Fibroblast of lung (primary cell): ENCODE measurements at regions not wholly inside any gene's neighbourhood (a gene's known extent, or its start where the extent isn't known, plus 50 kb on each side); places are given as distances from the start of the nearest gene placed in this dataset.

Source experiments
- DNase-seq, 2 donors: peaks; one replicate each; pipeline versions ENCODE4 v3.0.0 to v3.0.0-alpha.2; 2010; ENCODE audit warnings: low read depth in 2 of 2
- H2AFZ ChIP-seq: 2 replicates; pipeline ENCODE4 v1.5.1; 2012; ENCODE audit warnings: low read length, control low read depth, inconsistent platforms
- H3K27ac ChIP-seq: 2 replicates; pipeline ENCODE4 v1.5.1; 2011; ENCODE audit warnings: low read length, control low read depth; ENCODE audit not compliant: insufficient read depth
- H3K27me3 ChIP-seq: 2 replicates; pipeline ENCODE4 v1.5.1; 2011; ENCODE audit warnings: mild to moderate bottlenecking, low read length; ENCODE audit not compliant: control insufficient read depth, insufficient read depth
- H3K36me3 ChIP-seq: 2 replicates; pipeline ENCODE4 v1.5.1; 2011; ENCODE audit warnings: low read length; ENCODE audit not compliant: control insufficient read depth, insufficient read depth
- H3K4me1 ChIP-seq: 2 replicates; pipeline ENCODE4 v1.5.1; 2011; ENCODE audit warnings: low read length; ENCODE audit not compliant: control insufficient read depth, insufficient read depth; ENCODE audit errors: extremely low read depth
- H3K4me2 ChIP-seq: 2 replicates; pipeline ENCODE4 v1.5.1; 2011; ENCODE audit warnings: low read length, control low read depth; ENCODE audit not compliant: insufficient read depth; ENCODE audit errors: extremely low read depth
- H3K4me3 ChIP-seq, 4 experiments: fragments of 200-600 bp in 1 of 4; sonication (generic) in 1 of 4; replicated peaks in 1 of 4; 2 replicates each; pipeline ENCODE4 v1.5.1; 2011 to 2016; ENCODE audit warnings: low read length in 4 of 4, low read depth in 3 of 4, mild to moderate bottlenecking in 3 of 4, control low read depth in 2 of 4, inconsistent platforms in 1 of 4, mixed read lengths in 1 of 4; ENCODE audit not compliant: insufficient read depth in 1 of 4; ENCODE audit errors: control extremely low read depth in 1 of 4
- H3K79me2 ChIP-seq: 2 replicates; pipeline ENCODE4 v1.5.1; 2012; ENCODE audit warnings: mild to moderate bottlenecking, low read length, inconsistent platforms; ENCODE audit not compliant: control insufficient read depth, insufficient read depth
- H3K9ac ChIP-seq: 2 replicates; pipeline ENCODE4 v1.5.1; 2011; ENCODE audit warnings: mild to moderate bottlenecking, low read length, control low read depth; ENCODE audit not compliant: insufficient read depth
- H3K9me3 ChIP-seq: 2 replicates; pipeline ENCODE4 v1.5.1; 2012; ENCODE audit warnings: low read depth, low read length; ENCODE audit not compliant: control insufficient read depth, insufficient read depth
- H4K20me1 ChIP-seq: 2 replicates; pipeline ENCODE4 v1.5.1; 2011; ENCODE audit warnings: low read length; ENCODE audit not compliant: control insufficient read depth, insufficient read depth; ENCODE audit errors: extremely low read depth
- EZH2 ChIP-seq: IDR thresholded peaks from 2 replicates; pipeline ENCODE4 v1.5.1; 2012; ENCODE audit warnings: low read length, control low read depth, mild to moderate bottlenecking; ENCODE audit errors: missing control alignments
- TF ChIP-seq, protein P1 (sequence below), 2 donors: IDR thresholded peaks in 1 of 2; conservative IDR thresholded peaks in 1 of 2; 1 replicate in 1 of 2; 2 replicates in 1 of 2; pipeline ENCODE4 v1.5.1; 2011 to 2012; ENCODE audit warnings: low read length in 2 of 2, control low read depth in 1 of 2, inconsistent platforms in 1 of 2, low read depth in 1 of 2, mild to moderate bottlenecking in 1 of 2

DNA sequence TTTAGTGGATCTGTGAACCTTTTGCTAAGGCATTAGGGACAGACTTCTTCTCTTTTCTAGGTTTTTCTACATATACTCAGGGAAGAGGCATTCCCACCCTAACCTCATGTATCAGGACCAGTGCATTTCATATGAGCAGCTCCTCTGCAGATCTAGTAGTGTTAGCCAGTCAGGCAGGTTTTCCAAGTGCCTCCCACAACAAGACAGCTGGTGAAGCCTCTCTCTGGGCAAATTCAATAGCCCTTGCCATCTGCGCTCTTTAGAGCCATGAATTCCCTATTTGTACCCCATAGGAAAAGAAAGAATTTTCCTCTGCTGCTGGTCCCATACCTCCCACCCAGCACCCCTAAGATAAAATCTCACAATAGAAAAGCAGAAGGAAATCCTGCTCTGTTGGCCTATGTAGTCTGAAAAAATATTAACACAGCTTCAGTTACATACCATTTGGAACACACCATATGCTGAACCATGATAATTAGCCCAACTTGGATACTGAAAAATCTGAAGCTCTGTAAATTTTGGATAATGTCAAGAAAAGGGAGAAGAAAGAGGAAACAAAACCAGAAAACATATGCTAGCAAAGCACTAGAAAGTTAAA lies 1354.6 kb upstream of the NRXN1 start:
- Histone ChIP-seq H3K79me2 (no peaks in the 10 kb centered on the region), H3K27me3 (no peaks in the 10 kb centered on the region), H3K36me3 (no peaks in the 10 kb centered on the region), H3K4me3 (no peak overlapping the region), H3K9me3 (no peaks in the 10 kb centered on the region), H2AFZ (no peak overlapping the region), H3K4me2 (no peak overlapping the region), H3K4me1 (no peaks in the 10 kb centered on the region), H3K27ac (no peak overlapping the region), H4K20me1 (no peaks in the 10 kb centered on the region), H3K9ac (no peak overlapping the region)
- DNase-seq: no peak
- no peak for TF ChIP-seq EZH2
- TF ChIP-seq, protein P1, sequence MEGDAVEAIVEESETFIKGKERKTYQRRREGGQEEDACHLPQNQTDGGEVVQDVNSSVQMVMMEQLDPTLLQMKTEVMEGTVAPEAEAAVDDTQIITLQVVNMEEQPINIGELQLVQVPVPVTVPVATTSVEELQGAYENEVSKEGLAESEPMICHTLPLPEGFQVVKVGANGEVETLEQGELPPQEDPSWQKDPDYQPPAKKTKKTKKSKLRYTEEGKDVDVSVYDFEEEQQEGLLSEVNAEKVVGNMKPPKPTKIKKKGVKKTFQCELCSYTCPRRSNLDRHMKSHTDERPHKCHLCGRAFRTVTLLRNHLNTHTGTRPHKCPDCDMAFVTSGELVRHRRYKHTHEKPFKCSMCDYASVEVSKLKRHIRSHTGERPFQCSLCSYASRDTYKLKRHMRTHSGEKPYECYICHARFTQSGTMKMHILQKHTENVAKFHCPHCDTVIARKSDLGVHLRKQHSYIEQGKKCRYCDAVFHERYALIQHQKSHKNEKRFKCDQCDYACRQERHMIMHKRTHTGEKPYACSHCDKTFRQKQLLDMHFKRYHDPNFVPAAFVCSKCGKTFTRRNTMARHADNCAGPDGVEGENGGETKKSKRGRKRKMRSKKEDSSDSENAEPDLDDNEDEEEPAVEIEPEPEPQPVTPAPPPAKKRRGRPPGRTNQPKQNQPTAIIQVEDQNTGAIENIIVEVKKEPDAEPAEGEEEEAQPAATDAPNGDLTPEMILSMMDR (conservative IDR thresholded peaks at IDR 0.05 in 1 of 2, IDR thresholded peaks at IDR 0.05 in 1 of 2; ENCODE audit: low read depth in 1 of 2, low read length in 2 of 2): no peak

DNA sequence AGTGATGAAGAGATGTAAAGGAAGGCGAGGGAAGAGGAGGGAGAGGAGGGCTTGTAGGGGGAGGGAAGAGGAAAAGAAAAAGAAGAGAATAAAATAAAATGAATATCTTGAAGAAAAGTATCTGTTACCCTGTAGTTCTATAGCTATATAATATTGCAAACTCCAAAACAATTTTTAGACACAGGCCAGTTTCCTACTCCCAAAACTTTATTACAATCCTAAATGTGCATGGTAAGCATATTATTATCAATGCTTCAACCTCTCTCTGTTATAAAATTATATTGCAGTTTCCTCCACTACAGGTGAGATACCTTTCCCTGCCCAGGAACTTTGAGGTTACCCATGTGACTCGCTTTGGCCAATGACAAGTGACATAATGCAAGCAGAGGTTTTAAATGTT lies 1351.6 kb upstream of the NRXN1 start:
- Histone ChIP-seq H3K4me2 (no peak overlapping the region), H3K9ac (no peak overlapping the region), H3K4me1 (no peaks in the 10 kb centered on the region), H3K27ac (no peak overlapping the region), H3K79me2 (no peaks in the 10 kb centered on the region), H3K27me3 (no peaks in the 10 kb centered on the region), H4K20me1 (no peaks in the 10 kb centered on the region), H3K36me3 (no peaks in the 10 kb centered on the region), H3K9me3 (no peaks in the 10 kb centered on the region), H3K4me3 (no peak overlapping the region), H2AFZ (no peak overlapping the region)
- no peak for DNase-seq
- TF ChIP-seq EZH2: no peak
- TF ChIP-seq, protein P1 (conservative IDR thresholded peaks at IDR 0.05 in 1 of 2, IDR thresholded peaks at IDR 0.05 in 1 of 2; ENCODE audit: low read depth in 1 of 2, low read length in 2 of 2): no peak

DNA sequence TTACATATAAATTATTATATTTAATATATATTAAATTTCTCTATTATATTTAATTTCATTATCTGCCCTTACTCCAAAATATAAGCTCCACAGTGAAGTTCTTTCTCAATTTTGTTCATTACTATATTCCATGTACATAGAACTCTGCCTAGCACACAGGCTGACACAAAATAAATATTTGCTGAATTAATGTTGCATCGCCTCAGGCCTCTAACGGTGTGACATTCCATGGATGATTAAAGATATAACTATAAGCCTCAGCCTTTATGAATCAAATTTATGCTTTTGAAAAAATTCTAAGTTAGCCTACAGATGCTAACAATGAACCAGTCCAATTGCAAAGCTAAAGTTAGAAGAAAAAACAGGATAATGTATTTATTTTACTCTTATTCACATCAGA lies 1337.2 kb upstream of the NRXN1 start:
- Histone ChIP-seq H3K4me1 (no peaks in the 10 kb centered on the region), H3K36me3 (no peaks in the 10 kb centered on the region), H3K27ac (no peak overlapping the region), H3K9me3 (no peaks in the 10 kb centered on the region), H2AFZ (no peak overlapping the region), H3K27me3 (no peaks in the 10 kb centered on the region), H4K20me1 (no peaks in the 10 kb centered on the region), H3K9ac (no peak overlapping the region), H3K4me2 (no peak overlapping the region), H3K4me3 (no peak overlapping the region), H3K79me2 (no peaks in the 10 kb centered on the region)
- no peak for TF ChIP-seq EZH2
- TF ChIP-seq, protein P1 (conservative IDR thresholded peaks at IDR 0.05 in 1 of 2, IDR thresholded peaks at IDR 0.05 in 1 of 2; ENCODE audit: low read depth in 1 of 2, low read length in 2 of 2): no peak
- no peak for DNase-seq
